HG03520 (cell line): ENCODE measurements at regions not wholly inside any gene's neighbourhood (a gene's known extent, or its start where the extent isn't known, plus 50 kb on each side); places are given as distances from the start of the nearest gene placed in this dataset.

Experiments
- ATAC-seq: cut with Tn5 transposase; IDR thresholded peaks from one replicate; pipeline ENCODE4 v1.9.1; 2021; ENCODE audit warnings: mild to moderate bottlenecking, moderate library complexity; ENCODE audit not compliant: unreplicated experiment

GRCh38 chr10:28077889-28078288 lies 79.0 kb upstream of the ODAD2 start:
- ATAC-seq = no peak

GRCh38 chr10:28075424-28075823 lies 76.5 kb upstream of the ODAD2 start:
- no peak for ATAC-seq

DNA sequence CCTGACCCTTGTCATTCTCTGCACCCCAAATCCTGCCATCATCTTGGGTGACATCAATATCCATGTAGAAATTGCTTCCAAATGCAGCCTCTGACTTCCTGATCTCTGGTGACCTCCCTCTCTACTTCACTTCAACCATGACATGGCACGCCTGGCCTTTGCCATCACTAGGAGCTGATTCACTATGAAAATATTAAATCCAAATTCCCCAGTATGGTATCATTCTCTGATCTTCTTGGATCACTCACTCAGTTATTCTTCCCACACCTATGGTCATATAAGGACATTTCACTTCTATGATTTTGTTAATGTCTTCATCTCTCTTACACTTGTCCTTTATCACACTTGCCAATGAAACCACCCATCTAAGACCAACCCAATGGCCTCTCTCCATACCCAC lies 73.7 kb upstream of the ODAD2 start:
- ATAC-seq = no peak

GRCh38 chr10:28060031-28060607 lies 61.2 kb upstream of the ODAD2 start:
- ATAC-seq = no peak

DNA sequence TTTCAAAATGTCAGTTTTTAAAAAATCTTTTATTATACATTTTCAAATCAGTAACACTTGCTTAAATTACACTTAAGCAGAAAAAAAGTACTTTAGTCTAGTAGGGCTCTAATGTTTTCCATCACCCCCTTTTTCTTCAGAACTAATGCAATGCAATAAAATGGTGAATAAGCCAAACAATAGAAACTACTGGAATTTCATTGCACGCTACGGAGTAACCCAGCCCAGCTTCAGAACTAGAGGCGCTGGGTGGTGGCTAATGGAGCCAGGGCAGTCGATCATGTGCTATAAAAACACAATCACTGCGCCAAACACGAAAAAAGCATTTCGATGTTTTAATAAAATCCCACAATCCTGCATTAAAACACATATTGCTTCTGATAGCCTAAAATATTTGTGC lies 59.9 kb upstream of the ODAD2 start:
- ATAC-seq = no peak

DNA sequence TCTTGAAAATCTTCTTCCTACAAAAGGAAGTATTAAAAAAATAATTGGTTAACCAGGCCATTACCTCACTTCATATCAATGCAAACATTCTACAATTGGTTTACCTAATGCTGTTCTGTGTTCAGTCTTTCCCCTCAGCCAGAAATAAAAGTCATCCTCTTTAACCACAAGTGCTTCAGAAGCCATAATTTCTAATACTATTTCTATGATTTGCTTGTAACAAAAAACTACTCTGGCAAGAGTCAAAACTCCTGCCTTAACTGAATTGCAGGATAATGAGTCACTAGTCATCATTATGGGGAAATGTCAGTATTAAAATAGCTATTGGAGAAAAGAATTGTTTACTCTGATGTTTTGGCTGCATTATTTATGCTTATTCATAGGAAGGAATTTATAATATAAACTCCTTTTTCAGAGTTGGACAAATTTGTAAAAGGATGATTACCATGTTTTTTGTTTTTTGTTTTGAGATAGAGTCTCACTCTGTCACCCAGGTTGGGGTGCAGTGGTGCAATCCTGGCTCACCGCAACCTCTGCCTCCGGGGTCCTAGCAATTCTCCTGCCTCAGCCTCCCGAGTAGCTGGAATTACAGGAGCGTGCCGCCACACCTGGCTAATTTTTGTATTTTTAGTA lies 55.5 kb upstream of the ODAD2 start:
- no peak for ATAC-seq

GRCh38 chr10:28049286-28049685 lies 50.4 kb upstream of the ODAD2 start:
- ATAC-seq = no peak
